OCI-LY7 (cell line): ENCODE measurements at regions not wholly inside any gene's neighbourhood (a gene's known extent, or its start where the extent isn't known, plus 50 kb on each side); places are given as distances from the start of the nearest gene placed in this dataset.

Experiments used
- CTCF ChIP-seq: fragments of 200-600 bp; sonication (generic); conservative IDR thresholded peaks from 2 replicates; pipeline ENCODE4 v1.5.1; 2014; ENCODE audit warnings: mild to moderate bottlenecking, antibody characterized with exemption, low read length, moderate library complexity, mixed read lengths
- EZH2phosphoT487 ChIP-seq: fragments of 200-600 bp; sonication (generic); IDR thresholded peaks from 2 replicates; pipeline ENCODE4 v1.6.1; 2018; ENCODE audit warnings: low read depth, borderline replicate concordance, mild to moderate bottlenecking, mixed run types, antibody characterized with exemption, low read length, moderate library complexity, mixed read lengths

- TF ChIP-seq CTCF, result no peak
- no peak for TF ChIP-seq EZH2phosphoT487
Measured at GRCh38 chr4:140227286-140227685, 73.3 kb upstream of the MAML3 start.
